HG02623 (cell line): ENCODE measurements at regions not wholly inside any gene's neighbourhood (a gene's known extent, or its start where the extent isn't known, plus 50 kb on each side); places are given as distances from the start of the nearest gene placed in this dataset.
"Not testable (repeated sequence)": the region's sequence is repeated elsewhere in the genome, so short reads cannot be mapped to it uniquely, and the experiment has no call there.

Source experiments
- ATAC-seq: cut with Tn5 transposase; IDR thresholded peaks from one replicate; pipeline ENCODE4 v1.9.1; 2021; ENCODE audit warnings: moderate library complexity; ENCODE audit not compliant: unreplicated experiment

DNA sequence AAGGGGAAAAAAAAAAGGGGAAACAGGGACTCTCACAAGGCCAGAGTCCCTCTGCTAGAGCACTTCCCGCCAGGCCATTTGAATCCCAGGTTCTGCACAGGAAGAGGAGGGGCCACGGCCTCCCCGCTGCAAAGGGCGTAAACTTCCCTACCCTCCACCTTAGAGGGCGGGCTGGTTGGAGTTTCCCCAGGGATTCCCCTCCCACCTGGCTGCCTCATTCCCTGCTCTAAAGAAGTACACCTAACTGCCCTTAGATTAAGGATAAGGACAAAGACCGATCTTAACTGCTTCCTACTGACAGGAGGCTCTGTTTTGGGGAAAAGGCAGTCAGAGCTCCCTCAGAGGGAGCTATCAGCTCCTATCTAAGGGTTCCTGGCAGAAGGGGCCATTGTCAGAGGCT is 102.0 kb upstream of the ARMC3 start:
- no peak for ATAC-seq

DNA sequence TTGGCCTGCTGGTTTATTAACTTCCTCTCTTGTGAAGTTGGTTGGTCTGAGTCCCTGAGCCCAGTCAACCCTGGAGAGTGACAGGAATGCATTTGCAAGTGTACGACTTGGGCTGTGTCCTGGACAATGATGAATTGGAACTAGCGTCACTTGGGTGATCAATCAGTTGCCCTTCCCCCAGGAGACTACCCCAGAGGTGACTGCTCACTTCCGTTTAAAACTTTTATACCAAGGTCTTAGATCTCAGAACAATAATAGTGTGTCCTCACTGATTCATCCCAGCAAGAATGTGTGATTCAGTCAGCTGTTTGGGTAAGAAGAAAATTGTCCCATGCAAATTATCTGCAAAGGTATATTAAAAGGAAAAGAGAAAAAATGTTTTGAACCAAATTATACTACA is 102.9 kb upstream of the ARMC3 start:
- no peak for ATAC-seq

DNA sequence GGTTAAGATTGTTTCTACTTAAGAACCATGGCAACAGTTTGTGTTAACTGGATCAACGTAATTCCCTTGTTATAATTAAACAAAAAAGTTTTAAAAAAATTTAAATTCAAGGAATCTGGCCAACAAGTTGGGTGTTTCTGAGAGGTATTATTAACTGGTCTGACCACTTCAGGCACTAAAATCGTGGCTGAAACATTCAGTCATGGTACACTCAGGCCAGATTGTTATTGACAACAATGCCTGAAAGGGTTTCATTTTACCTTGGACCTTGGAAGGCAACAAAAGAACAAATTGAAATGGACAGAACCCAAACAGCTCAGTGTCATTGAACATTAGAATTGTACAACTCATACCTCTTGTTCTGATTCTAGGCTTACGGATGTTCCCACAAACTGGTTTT is 103.3 kb upstream of the ARMC3 start:
- no peak for ATAC-seq

DNA sequence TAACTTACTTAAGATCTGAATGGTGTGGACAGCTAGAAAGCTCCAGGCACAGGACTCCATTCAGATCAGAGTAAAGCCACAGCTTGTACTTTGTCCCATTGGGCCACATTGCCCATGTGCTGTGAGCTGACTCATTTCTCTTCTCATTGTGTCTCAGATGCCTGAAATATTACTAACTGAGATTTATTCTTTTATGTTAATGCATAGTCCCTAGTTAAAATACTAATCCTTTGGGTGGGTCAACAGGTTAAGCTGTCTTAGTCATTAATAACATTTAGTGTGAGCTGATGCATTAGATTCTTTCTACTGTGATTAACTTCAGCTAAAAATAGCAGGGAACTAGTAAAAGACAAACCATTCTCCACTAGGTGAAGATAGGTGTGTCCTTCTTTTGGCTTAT is 104.7 kb upstream of the ARMC3 start:
- ATAC-seq = no peak

DNA sequence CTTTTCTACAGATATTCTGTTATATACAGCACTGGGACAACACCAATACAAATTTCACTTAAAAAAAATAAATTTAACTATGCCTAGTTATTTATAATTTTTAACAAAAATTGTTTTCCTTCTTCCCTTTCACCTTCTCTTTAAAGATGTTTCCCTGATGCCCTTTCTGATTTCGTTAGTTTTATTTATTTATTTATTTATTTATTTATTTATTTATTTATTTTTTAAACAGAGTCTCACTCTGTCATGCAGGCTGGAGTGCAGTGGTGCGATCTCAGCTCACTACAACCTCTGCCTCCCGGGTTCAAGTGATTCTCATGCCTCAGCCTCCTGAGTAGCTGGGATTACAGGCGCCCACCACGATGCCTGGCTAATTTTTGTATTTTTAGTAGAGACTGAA is 105.9 kb upstream of the ARMC3 start:
- ATAC-seq = not testable (repeated sequence)

DNA sequence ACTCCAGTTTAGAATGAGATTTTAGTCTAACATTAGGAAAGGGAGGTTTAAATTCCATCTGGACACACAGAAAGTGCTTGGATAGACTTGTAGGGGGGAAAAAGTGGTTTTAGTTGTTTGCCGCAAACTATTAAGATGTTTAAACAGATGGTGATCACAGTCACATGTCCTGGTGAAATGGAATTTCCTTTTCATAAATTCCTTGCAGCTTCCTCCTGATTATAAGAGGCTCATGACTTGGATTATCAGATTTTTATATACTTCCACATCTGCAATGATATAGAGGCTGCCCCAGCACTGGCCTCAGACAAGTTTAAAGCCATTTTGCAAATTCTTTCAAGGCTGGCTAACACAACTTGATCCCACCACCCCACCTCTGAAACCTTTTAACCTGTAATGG is 106.4 kb upstream of the ARMC3 start:
- ATAC-seq = no peak

DNA sequence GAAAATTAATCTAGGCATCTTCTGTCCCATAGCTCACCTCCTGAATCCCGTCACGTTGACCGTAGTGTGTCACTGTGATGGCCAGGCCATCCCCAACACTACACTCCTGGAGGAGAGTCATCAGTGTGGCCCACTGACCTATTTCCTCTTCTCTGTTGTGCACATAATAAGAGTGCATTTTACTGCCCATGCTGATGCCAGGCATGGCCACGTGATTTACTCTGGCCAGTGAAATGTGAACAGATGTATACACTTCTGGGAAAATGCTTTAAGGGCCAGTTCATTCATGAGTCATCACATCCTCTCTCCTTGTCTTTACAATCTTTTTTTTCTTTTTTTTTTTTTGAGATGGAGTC is 101.9 kb upstream of the PIP4K2A start:
- no peak for ATAC-seq

DNA sequence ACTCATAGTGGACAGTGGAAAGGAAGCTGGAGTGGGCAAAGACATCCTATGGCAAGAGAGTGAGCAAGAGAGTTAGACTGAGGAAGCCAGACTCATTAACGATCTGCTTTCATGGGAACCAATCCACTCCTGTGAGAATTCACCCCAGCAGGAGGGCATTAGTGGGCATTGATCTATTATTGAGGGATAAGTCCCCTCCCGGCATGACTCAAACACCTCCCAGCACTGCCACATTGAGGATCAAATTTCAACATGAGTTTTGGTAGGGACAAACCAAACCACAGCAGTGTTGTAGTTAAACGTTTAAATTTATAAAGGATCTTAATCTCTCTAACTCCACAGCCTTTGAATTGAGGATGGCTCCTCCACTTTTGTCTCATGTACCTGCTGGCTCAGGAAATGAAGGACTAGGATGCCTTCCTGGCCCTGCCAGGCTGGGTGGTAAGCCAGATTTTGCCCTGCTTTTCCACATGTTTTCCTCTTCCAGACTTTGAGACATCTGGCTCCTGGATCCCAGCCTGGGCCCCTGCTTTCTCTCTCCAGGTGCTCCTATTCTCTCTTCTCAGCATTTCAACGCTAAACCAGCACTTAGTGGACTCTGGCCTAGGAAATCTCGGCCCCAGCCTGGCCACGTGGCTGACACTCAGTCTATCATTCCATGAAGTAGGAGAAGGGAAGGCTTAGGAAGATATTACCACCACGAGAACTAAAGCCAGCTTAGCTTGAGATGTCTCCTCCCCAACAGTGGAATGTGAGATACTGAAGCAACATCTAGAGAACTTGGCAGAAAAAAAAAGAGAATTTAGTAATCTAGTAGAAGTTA is 96.5 kb upstream of the PIP4K2A start:
- no peak for ATAC-seq

DNA sequence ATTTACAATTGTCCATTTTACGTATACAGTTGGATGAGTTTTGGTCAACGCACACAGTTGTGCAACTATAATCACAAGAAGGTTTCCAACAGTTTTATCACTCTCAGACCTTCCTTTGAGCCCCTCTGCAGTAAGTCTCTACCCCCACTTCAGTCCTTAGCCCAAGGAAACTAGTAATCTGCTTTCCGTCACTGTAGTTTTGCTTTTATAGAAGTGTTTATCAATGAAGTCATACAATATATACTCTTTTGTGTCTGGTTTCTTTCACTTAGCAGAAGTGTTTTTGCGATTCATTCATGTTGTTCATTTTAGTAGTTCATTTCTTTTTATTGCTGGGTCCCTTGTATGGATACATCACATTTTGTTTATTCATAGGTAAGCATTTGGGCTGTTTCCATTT is 92.9 kb upstream of the PIP4K2A start:
- no peak for ATAC-seq

DNA sequence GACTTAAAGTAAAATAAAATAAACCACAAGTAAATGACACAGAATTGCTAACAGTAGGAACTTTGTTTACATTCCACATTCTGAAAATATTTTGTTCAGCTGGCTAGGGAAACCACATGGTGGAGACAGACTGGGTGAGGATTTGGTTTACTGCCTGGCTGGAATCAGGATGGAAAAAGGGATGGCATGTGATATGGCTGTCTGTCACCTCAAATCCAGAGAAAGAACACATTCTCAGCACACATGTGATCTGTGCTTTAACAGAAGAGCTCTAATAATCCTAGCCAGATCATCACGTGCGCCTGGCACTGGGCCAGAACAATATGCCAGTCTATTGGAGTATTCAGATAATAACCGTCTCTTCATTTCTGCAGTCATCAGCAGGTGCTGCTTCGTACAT is 90.9 kb upstream of the PIP4K2A start:
- ATAC-seq = no peak

DNA sequence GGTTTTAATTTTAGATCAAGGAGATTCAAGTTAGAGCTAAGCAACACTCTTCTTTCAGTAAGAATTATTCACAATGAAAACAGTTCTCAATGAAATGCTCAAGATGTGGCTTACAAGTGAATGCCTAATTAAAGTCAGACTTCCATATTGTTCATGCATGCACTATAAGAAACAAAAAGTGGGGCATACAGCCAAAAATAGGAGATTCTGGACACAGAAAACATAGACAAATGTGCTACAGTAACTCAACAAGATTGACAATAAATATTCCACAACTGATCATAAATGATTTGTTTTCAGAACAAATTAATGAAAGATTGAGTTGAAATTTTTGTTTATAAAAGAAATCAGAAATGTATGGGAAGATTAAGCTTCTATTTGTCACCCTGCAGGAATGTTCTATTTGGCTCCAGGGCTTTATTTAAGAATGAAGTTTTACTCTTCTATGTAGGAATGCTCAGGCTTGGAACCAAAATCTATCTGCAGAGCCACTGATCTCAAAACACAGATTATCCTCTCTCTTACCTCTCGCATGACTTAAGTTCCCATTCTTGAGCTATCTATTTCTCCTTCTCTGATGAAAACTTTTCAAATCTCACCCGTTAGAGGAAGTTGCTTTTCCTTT is 89.0 kb upstream of the PIP4K2A start:
- ATAC-seq = no peak

DNA sequence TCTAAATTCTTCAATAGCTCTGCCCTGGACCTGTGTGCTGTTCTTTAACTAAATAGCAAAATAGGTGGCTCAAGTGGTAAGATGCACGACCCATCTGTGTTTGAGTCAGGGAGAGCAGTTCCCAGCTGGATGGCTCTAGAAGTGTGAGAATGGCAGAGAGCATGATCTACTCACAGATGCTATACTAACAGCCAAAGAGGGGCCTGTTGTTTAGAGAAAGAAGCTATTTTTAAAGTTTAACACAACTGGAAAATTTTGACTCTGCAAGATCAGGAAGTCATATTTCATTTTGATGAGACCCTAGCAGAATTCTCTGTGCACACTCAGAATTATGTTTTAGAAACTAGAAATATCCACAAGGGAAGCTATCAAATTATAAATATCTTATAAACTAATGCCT is 87.4 kb upstream of the PIP4K2A start:
- no peak for ATAC-seq

DNA sequence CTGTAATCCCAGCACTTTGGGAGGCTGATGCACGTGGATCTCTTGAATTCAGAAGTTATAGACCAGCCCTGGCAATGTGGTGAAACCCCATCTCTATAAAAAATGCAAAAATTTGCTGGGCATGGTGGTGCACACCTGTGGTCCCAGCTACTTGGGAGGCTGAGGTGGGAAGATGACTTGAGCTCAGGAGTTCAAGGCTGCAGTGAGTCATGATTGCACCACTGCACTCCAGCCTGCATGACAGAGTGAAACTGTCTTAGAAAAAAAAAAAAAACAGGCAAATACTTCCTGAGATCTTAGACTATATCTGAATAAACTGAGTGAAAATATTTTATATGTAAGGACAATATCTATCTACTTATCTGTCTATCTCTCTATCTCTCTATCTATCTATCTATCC is 83.4 kb upstream of the PIP4K2A start:
- not testable (repeated sequence) for ATAC-seq

DNA sequence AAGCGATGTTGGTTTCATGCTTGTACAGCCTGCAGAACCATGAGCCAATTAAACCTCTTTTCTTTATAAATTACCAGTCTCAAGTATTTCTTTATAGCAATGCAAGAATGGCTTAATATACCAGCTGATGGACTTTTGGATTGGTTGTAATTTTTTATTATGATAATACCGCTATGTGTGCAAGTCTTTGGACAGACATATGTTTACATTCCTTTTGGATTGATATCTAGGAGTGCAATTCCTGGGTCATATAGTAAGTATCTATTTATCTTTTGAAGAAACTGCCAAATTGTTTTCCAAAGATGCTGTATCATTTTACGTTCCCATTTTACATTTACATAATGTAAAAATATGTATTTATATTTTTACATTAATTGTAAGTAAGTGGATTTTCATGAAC is 81.2 kb upstream of the PIP4K2A start:
- no peak for ATAC-seq

DNA sequence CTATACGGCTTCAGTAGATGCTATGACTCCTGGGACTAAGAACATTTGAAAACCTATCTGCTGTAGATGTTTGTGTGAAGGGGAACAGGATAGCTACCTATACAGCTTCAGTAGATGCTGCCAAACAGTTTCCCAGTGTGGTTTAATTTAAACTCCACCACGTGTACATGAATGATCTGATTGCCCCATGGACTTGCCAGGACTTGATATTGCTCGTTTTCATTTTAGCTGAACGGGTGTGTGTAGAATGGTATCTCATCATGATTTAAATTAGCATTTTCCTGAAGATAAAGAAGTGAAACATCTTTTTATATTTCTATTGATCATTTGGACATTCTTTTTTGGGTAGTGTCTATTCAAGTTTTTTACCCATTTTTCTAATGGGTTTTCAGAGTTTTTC is 77.8 kb upstream of the PIP4K2A start:
- no peak for ATAC-seq

DNA sequence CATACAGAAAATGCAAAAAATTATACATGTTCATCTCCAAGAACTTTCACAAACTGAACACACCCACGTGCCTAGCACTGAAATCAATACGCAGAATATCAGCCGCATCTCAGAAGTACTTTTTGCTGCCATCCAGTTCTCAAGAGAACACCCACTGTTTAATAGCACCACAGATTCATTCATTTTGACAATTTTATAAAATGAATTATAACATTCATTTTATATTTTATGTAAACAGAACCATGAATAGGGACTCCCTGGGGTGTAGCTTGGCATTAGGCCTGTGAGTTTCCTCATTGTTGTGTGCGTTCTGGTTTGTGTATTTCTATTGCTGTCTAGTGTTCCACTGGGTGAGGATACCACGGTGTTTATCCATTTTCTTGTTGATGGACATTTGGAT is 77.3 kb upstream of the PIP4K2A start:
- no peak for ATAC-seq

DNA sequence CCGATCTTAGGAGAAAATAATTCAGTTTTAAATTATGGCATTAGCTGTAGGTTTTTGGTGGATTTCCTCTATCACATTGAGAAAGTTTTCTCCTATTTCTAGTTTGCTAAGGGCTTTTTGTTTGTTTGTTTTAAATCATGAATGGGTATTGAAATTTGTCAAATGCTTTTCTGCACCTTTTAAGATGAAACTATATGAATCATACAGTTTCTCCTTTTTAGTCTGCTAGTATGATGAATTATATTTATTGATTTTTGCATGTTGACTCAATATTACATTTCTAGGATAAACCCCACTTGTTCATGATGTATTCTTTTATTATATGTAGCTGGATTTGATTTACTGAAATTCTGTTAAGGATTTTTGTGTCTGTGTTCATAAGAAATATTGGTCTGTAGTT is 70.3 kb upstream of the PIP4K2A start:
- no peak for ATAC-seq

DNA sequence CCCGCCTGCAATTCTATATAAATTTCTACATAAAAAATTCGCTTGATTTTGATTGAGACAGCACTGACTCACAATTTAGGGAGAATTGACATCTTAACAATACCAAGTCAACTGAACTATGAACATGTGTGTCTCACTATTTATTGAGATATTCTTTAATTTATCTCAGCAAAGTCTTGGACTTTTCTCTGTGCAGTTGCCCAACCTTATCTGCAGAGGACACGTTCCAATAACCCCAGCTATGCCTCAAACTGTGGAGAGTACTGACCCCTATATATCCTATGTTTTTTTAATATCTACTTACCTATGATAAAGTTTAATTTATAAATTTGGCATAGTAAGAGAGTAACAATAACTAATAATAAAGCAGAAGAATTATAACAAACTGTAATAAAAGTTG is 69.4 kb upstream of the PIP4K2A start:
- no peak for ATAC-seq

DNA sequence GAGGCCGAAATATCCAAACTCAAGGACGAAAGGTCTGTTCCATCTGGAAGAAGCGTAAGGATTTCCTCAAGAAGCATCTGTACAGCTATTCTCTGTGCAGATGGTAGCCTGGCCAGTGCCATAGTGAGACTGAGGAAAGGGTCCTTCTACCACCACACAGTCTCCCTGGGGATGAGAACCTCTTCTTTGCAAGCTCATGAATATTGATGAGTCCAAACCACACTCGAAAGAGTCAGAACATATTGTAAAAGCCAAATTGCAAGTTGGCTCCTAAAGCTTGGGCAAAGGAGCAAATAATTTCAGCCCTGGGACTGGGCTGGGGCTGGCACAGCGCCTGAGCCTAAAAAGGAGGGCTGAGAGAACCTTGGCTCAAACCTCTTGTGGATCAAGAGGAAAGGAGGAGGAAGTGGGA is 66.1 kb upstream of the PIP4K2A start:
- no peak for ATAC-seq

DNA sequence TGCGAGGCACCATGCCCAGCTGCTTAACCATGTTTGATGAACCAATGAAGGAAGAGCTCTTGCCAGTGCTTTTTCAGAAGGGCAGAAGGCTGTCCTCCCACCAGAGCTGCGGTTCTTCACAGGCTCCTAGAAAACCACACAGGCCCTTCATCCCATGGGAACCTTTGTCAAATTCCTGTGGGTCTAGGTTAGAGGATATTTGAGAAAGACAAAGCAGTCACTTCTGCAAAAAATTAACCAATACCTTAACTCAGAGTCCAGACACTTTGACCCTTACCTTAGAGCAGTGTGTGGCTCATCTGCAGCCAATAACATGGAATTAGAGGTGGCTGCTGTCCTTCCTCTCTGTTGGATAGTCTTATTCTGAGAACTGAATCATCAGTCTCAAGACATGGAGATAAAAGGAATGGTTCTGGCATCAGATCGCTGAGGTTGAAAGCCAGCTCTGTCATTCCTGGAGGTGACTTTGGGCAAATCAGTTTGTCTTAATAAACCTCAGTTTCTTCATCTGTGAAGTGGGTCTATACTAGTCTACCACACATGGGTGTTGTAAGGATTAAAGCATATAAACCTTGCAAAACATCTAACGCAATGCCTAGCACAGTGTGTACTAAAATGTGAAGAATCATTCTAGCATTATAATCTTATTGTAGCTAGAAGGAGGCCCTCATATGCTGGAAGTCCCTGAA is 65.1 kb upstream of the PIP4K2A start:
- no peak for ATAC-seq

DNA sequence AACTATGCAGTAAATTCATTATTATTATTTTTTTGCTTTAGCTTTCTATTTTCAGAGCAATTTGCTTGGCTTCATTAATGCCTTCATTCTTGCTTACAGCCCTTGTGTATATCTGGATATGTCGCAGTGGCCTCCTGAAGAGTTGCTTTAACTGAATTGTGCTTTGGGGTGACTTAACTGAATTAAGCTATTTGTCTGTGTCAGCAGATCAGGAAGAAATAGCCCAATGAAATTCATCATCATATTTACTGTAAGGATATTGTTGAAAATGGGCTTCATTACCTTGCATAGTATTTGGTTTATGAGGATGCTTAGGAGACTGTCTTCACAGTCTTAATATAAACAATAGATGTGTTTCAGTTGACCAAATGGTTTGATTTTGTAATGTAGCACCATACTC is 59.7 kb upstream of the PIP4K2A start:
- ATAC-seq = no peak

DNA sequence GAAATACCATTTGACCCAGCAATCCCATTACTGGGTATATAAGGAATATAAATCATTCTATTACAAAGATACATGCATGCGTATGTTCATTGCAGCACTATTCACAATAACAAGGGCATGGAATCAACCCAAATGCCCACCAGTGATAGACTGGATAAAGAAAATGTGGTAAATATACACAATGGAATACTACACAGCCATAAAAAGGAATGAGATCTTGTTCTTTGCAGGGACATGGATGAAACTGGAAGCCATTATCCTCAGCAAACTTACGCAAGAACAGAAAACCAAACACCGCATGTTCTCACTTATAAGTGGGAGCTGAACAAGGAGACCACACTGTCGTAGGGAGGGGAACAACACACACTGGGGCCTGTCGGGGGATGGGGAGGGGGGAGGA is 57.3 kb upstream of the PIP4K2A start:
- not testable (repeated sequence) for ATAC-seq
